SJCRH30 (cell line): ENCODE measurements at regions not wholly inside any gene's neighbourhood (a gene's known extent, or its start where the extent isn't known, plus 50 kb on each side); places are given as distances from the start of the nearest gene placed in this dataset.

ENCODE experiments used
- DNase-seq, 2 experiments: peaks; one replicate each; pipeline ENCODE4 v3.0.0-alpha.2; 2015 to 2020
- H3K27ac ChIP-seq: fragments of 250-450 bp; sonication (Bioruptor Pico); 2 replicates; pipeline ENCODE4 v1.5.1; 2020; ENCODE audit warnings: mild to moderate bottlenecking, moderate library complexity
- H3K27me3 ChIP-seq: fragments of 250-450 bp; sonication (Bioruptor Pico); 2 replicates; pipeline ENCODE4 v1.5.1; 2020; ENCODE audit warnings: mild to moderate bottlenecking, moderate library complexity
- H3K36me3 ChIP-seq: fragments of 250-450 bp; sonication (Bioruptor Pico); 2 replicates; pipeline ENCODE4 v1.5.1; 2020; ENCODE audit warnings: mild to moderate bottlenecking, moderate library complexity
- H3K4me1 ChIP-seq: fragments of 250-450 bp; sonication (Bioruptor Pico); 2 replicates; pipeline ENCODE4 v1.5.1; 2020; ENCODE audit warnings: mild to moderate bottlenecking, moderate library complexity
- H3K4me3 ChIP-seq: fragments of 250-450 bp; sonication (Bioruptor Pico); 2 replicates; pipeline ENCODE4 v1.5.1; 2020; ENCODE audit warnings: mild to moderate bottlenecking, moderate library complexity
- H3K9me3 ChIP-seq: fragments of 250-450 bp; sonication (Bioruptor Pico); replicated peaks from 2 replicates; pipeline ENCODE4 v1.5.1; 2020; ENCODE audit warnings: mild to moderate bottlenecking, moderate library complexity

GRCh38 chr11:79942090-79942489 is 501.3 kb upstream of the TENM4 start:
- Histone ChIP-seq H3K9me3 (no peaks in the 10 kb centered on the region), H3K36me3 (no peaks in the 10 kb centered on the region), H3K4me1 (no peaks in the 10 kb centered on the region), H3K4me3 (no peak overlapping the region), H3K27ac (no peak overlapping the region), H3K27me3 (peaks cover 4% of the 10 kb centered on the region; the same call in 1 of the 2 replicates)
- DNase-seq, result no peak

DNA sequence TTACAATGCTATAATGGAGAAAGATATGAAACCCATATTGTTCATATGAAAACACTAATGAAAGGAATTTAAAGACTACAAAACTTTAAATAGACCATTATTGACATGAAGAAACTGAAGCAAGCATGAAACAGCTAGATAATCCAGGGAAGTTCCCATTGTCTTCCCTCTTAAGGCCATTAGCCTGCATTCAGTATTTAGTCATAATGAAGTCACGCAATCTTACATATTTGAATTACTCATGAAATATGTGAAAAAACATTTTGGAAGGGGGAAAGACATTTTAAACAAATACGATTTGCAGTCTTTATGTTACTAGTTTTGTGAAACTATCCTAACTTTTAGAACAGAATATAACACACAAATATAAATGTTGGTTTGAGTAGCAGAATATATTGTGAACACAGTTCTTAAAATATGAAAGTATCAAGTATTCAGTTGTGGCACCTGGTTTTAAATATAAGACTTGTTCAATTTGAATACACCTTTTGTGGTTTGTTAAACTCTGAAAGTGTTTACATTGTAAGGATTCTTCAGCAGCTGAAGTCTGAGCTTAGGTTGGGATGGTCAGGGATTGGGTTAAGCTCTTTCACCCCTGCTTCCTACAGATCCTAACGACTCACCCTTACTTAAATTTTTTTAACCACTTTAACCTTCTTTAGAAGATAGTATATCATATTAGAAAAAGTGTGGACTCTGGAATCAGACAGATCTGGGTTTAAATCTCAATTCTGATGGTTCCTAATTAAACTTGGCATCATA is 500.3 kb upstream of the TENM4 start:
- no peak for DNase-seq
- Histone ChIP-seq H3K27me3 (peaks cover 3% of the 10 kb centered on the region; the same call in 1 of the 2 replicates), H3K9me3 (no peaks in the 10 kb centered on the region), H3K4me1 (no peaks in the 10 kb centered on the region), H3K27ac (no peak overlapping the region), H3K36me3 (no peaks in the 10 kb centered on the region), H3K4me3 (no peak overlapping the region)

DNA sequence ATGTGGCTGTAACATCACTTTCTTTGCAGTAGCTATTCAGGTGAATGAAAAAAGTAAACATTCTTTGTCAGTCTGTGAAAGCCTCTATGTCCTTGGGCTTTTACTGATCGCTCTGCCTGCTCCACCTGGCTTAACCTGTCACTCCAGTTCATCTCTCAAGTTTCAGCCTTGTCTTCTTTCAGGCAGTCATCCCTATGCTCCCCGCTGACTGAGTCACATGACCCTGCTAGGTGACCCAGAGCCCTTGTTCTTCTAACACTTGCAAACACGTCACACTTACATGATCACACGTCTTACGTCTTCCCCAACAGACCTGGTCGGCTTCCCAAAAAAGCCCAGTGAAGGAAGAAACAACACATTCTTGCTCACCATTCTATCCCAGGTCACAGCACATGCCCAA is 499.3 kb upstream of the TENM4 start:
- Histone ChIP-seq H3K4me3 (no peak overlapping the region), H3K9me3 (no peaks in the 10 kb centered on the region), H3K27me3 (no peaks in the 10 kb centered on the region; the same call in 1 of the 2 replicates), H3K36me3 (no peaks in the 10 kb centered on the region), H3K27ac (no peak overlapping the region), H3K4me1 (no peaks in the 10 kb centered on the region)
- no peak for DNase-seq

DNA sequence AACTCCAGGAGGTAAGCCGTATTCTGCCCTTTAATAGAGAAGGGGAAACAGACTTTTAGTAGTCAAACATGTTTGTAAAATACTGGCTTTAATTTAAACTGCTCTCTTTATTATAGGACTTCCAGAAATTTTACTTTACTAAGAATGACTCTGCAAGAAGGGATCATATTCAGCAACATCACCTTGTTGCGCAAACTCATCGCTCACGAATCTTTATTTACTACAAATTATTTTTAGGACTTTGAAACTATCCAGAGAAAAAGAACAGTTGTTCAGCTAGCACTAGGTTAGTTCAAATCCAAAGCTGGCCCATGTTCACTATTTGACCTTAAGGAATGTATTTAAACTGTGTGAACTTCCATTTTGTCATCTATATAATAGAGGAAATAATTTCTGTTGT is 498.3 kb upstream of the TENM4 start:
- Histone ChIP-seq H3K36me3 (no peaks in the 10 kb centered on the region), H3K9me3 (no peaks in the 10 kb centered on the region), H3K4me1 (no peaks in the 10 kb centered on the region), H3K4me3 (no peak overlapping the region), H3K27ac (no peak overlapping the region), H3K27me3 (no peaks in the 10 kb centered on the region; the same call in 1 of the 2 replicates)
- DNase-seq, result no peak

DNA sequence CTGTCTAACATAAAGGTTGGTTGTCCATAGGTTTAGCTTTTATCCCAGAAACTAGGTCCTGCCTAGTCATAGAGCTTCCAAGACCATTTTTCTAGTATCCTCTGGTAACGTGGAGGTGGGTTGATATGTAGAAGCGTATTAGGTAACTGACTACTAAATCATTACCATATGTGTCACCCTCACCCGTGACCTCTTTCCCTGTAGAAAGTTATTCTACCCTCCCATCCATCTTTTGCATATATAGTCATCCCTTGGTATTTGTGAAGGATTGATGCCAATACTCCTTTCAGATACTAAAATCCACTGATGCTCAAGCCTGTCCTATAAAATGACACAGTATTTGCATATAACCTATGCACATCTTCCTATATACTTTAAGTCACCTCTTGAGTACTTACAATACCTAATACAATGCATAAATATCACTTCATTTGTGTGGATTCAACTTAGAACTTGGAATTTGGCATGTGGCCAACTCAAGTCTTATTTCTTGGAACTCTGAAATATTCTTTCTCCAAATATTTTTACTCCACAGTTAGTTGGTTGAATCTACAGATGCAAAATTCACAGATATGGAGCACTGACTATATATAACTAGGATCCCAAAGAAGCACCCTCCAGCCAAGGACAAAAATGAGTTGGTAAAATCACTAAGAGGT is 497.0 kb upstream of the TENM4 start:
- no peak for DNase-seq

DNA sequence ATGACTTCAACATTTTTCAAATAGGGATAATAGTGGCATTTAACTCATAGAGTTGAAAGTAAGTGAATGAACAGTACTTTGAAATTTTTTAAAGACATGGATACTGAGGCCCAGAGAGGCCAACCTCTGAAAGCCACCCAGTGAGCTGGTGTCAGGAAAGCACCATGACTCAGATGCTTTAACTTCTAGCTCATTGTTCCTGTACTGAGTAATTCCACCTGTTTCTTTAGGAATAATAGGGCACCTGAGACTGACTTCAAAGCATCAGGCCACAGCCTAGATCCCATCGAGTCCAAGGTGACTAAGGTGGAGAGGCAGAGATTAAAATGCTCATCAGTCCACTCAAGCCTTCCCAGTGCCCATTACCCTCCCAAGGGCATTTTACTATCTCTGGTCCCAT is 491.8 kb upstream of the TENM4 start:
- Histone ChIP-seq H3K36me3 (no peaks in the 10 kb centered on the region), H3K27ac (no peak overlapping the region), H3K27me3 (no peaks in the 10 kb centered on the region), H3K4me3 (no peak overlapping the region), H3K9me3 (no peaks in the 10 kb centered on the region), H3K4me1 (no peaks in the 10 kb centered on the region)
- no peak for DNase-seq

More for the DNA sequence above, 497.0 kb upstream of the TENM4 start:
- no peak overlapping the region for H3K4me3 ChIP-seq
- H3K36me3 ChIP-seq, result no peaks in the 10 kb centered on the region
- no peaks in the 10 kb centered on the region for H3K9me3 ChIP-seq
- H3K4me1 ChIP-seq, result no peaks in the 10 kb centered on the region
- no peaks in the 10 kb centered on the region for H3K27me3 ChIP-seq
- no peak overlapping the region for H3K27ac ChIP-seq

DNA sequence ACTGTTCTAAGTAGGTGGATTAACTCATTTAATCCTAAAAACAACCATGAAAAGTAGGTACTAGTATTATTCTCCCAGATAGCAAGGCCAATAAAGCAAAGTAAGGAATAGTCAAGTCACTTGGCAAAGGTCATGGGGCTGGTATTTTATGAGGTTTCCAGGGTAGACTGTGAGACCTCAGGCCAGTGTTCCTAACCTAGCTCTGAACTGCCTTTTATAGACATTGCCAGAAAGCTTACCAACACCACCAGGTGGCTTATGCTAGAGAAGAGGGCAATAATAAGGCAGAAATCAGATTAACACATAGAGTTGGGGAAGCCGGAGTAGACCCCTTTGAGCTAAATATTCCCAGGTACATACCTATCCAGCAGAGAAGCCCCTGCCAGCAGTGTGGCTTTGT is 490.9 kb upstream of the TENM4 start:
- H3K9me3 ChIP-seq, result no peaks in the 10 kb centered on the region
- H3K27ac ChIP-seq, result no peak overlapping the region
- H3K4me1 ChIP-seq, result no peaks in the 10 kb centered on the region
- no peak overlapping the region for H3K4me3 ChIP-seq
- DNase-seq, result no peak
- no peaks in the 10 kb centered on the region for H3K27me3 ChIP-seq
- H3K36me3 ChIP-seq, result no peaks in the 10 kb centered on the region

DNA sequence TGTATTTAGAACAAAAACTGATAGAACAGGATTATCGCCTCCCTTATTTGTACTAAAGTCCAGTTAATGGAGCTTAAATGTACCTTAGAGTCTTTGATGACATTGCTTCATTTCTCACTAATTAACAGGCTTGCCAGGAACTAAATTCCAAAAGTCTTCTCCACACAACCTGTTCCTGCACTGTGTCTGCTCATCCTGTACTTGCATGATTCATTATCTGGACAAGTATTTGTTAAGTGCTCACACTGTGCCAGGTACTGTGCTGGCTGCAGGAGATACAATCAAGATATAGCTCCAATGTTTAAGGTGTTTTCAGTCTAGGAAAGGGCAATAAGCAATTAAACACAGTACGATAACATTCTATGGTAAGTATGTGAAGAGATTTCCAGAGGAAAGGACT is 485.9 kb upstream of the TENM4 start:
- no peaks in the 10 kb centered on the region for H3K36me3 ChIP-seq
- H3K9me3 ChIP-seq, result no peaks in the 10 kb centered on the region
- no peak overlapping the region for H3K4me3 ChIP-seq
- H3K27me3 ChIP-seq, result no peaks in the 10 kb centered on the region
- DNase-seq, result no peak
- H3K4me1 ChIP-seq, result no peaks in the 10 kb centered on the region
- H3K27ac ChIP-seq, result no peak overlapping the region

DNA sequence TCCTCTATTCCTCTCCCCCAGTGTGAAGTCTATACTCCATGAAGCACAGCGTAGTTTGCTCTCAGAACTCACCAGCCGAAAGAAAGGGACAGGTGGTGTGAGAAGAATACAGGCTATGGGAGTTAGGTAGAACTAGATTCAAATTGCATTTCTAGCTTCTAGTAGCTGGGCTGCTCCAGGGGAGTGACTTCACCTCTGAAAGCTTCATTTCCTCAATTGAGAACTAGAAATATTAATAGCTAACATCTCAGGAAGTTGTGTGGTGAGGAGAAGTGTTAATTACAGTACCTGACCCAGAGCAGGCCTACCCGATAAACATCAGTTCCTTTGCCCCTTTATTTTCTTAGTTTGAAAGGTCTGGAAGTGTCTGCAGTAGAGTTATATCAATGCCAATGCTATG is 484.7 kb upstream of the TENM4 start:
- Histone ChIP-seq H3K27ac (no peak overlapping the region), H3K4me1 (no peaks in the 10 kb centered on the region), H3K4me3 (no peak overlapping the region), H3K9me3 (no peaks in the 10 kb centered on the region), H3K36me3 (no peaks in the 10 kb centered on the region), H3K27me3 (no peaks in the 10 kb centered on the region)
- DNase-seq, result no peak

- Histone ChIP-seq H3K4me1 (no peaks in the 10 kb centered on the region), H3K4me3 (no peak overlapping the region), H3K27me3 (no peaks in the 10 kb centered on the region), H3K27ac (no peak overlapping the region), H3K9me3 (no peaks in the 10 kb centered on the region), H3K36me3 (no peaks in the 10 kb centered on the region)
- no peak for DNase-seq
These were observed 481.8 kb upstream of the TENM4 start for GRCh38 chr11:79922641-79923040.

GRCh38 chr11:79920480-79920879 is 479.6 kb upstream of the TENM4 start:
- no peaks in the 10 kb centered on the region for H3K36me3 ChIP-seq
- H3K4me3 ChIP-seq, result no peak overlapping the region
- H3K27ac ChIP-seq, result no peak overlapping the region
- H3K9me3 ChIP-seq, result no peaks in the 10 kb centered on the region
- no peak for DNase-seq
- no peaks in the 10 kb centered on the region for H3K4me1 ChIP-seq
- H3K27me3 ChIP-seq, result no peaks in the 10 kb centered on the region

- H3K36me3 ChIP-seq, result no peaks in the 10 kb centered on the region
- no peak overlapping the region for H3K4me3 ChIP-seq
- H3K4me1 ChIP-seq, result no peaks in the 10 kb centered on the region
- H3K27me3 ChIP-seq, result no peaks in the 10 kb centered on the region
- H3K9me3 ChIP-seq, result no peaks in the 10 kb centered on the region
- DNase-seq, result no peak
- no peak overlapping the region for H3K27ac ChIP-seq
These were observed 478.5 kb upstream of the TENM4 start for GRCh38 chr11:79919350-79919749.

DNA sequence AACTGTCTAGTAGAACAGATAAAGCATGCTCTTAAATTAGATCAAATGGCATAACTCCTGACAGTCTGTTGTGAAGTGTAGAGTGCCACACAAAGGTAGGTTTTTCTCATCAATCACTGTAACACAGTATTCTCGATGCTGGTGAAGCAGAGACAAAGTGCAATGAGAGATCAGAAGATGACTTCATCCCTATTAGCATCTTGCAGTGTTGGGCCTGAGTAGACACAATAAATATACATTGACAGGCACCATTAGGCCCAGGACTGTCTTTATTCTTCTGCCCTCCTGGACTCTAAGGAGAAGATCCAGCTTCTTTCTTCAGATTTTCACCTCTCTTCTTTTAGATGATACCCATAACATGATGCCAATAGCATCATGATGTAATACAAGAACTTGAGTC is 478.0 kb upstream of the TENM4 start:
- no peaks in the 10 kb centered on the region for H3K36me3 ChIP-seq
- H3K27me3 ChIP-seq, result no peaks in the 10 kb centered on the region
- H3K4me3 ChIP-seq, result no peak overlapping the region
- no peaks in the 10 kb centered on the region for H3K4me1 ChIP-seq
- H3K27ac ChIP-seq, result no peak overlapping the region
- no peaks in the 10 kb centered on the region for H3K9me3 ChIP-seq
- DNase-seq, result no peak

DNA sequence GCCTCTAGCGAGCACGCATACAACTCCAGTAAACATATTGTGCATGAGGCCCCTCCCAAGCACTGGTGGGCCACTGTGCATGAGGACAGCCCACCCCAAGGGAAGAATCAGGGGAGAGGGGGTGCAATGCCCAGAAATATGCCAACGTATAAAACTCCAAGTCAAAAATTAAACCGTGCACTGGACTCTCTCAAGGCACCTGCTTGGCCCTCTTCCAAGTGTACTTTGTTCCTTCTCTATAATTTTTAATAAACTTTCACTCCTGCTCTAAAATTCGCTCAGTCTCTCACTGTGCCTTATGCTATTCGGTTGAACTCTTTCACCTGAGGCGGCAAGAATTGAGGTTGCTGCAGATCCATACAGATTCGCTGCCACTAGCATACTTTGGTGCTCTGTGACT is 465.3 kb upstream of the TENM4 start:
- H3K27me3 ChIP-seq, result no peaks in the 10 kb centered on the region
- no peak overlapping the region for H3K4me3 ChIP-seq
- H3K9me3 ChIP-seq, result no peaks in the 10 kb centered on the region
- H3K4me1 ChIP-seq, result peaks cover 41% of the 10 kb centered on the region
- H3K27ac ChIP-seq, result no peak overlapping the region
- no peak for DNase-seq
- no peaks in the 10 kb centered on the region for H3K36me3 ChIP-seq

- Histone ChIP-seq H3K27me3 (no peaks in the 10 kb centered on the region), H3K4me3 (no peak overlapping the region), H3K36me3 (no peaks in the 10 kb centered on the region), H3K27ac (peak overlapping the region; percentile 96), H3K9me3 (no peaks in the 10 kb centered on the region; the same call in 1 of the 2 replicates), H3K4me1 (peaks cover 53% of the 10 kb centered on the region)
- DNase-seq, result peak; percentile 31 to 77
These were observed 461.7 kb upstream of the TENM4 start for GRCh38 chr11:79902493-79902892.

DNA sequence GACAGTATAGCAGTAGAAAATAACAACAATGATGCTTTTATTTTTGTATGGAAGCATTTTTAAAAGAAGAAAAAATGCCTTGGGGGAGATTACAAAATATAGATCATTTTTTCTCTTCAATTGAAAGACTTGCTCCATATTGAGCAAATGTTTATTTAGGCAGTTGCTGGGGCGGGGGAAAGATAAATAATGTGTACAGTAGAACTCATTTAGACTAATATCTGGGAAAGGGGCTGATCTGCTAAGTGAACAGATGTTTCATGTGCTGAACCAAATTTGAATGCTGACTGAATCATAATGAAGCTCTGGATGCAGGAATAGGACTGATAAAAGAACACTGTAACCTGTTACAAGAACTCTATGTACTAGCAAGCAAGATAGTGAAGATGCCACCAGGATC is 457.1 kb upstream of the TENM4 start:
- peaks cover 35% of the 10 kb centered on the region for H3K4me1 ChIP-seq
- H3K27ac ChIP-seq, result no peak overlapping the region; the same call in 1 of the 2 replicates
- no peaks in the 10 kb centered on the region for H3K36me3 ChIP-seq
- no peaks in the 10 kb centered on the region for H3K27me3 ChIP-seq
- H3K4me3 ChIP-seq, result no peak overlapping the region
- peak in 1 of 2 experiments; percentile 5 for DNase-seq
- no peaks in the 10 kb centered on the region; the same call in 1 of the 2 replicates for H3K9me3 ChIP-seq
